ENCODE measurements at regions not wholly inside any gene's neighbourhood (a gene's known extent, or its start where the extent isn't known, plus 50 kb on each side); places are given as distances from the start of the nearest gene placed in this dataset.

- no peak for TF ChIP-seq CTCF (conservative IDR thresholded peaks at IDR 0.05; ENCODE audit: low read depth, low read length)
- no peak overlapping the region for H3K27ac ChIP-seq
- H3K27me3 ChIP-seq (ENCODE audit: insufficient read depth, low read depth), result no peaks in the 10 kb centered on the region
- H4K20me1 ChIP-seq (ENCODE audit: insufficient read depth), result no peaks in the 10 kb centered on the region
- no peak overlapping the region for H3K9ac ChIP-seq
- peaks cover 21% of the 10 kb centered on the region for H3K4me1 ChIP-seq (ENCODE audit: low read depth, poor library complexity, severe bottlenecking)
- H3K4me3 ChIP-seq (IDR thresholded peaks at IDR 0.05; ENCODE audit: insufficient read depth, low read depth, low read length), result no peak overlapping the region
- no peaks in the 10 kb centered on the region for H3K36me3 ChIP-seq (ENCODE audit: insufficient read depth)
- no peak overlapping the region for H2AFZ ChIP-seq (ENCODE audit: low read depth)
- H3K79me2 ChIP-seq (ENCODE audit: insufficient read depth, low read depth), result no peaks in the 10 kb centered on the region
- H3K4me2 ChIP-seq, result no peak overlapping the region
Measured at GRCh38 chr14:43043850-43044249, 1437.2 kb downstream of the LRFN5 start.

- TF ChIP-seq CTCF (conservative IDR thresholded peaks at IDR 0.05; ENCODE audit: low read depth, low read length), result no peak
- Histone ChIP-seq H3K9ac (no peak overlapping the region), H3K36me3 (ENCODE audit: insufficient read depth) (no peaks in the 10 kb centered on the region), H2AFZ (ENCODE audit: low read depth) (peak overlapping the region; percentile 34; the same call in 1 of the 2 replicates), H3K4me1 (ENCODE audit: low read depth, poor library complexity, severe bottlenecking) (peaks cover 21% of the 10 kb centered on the region), H3K4me3 (IDR thresholded peaks at IDR 0.05; ENCODE audit: insufficient read depth, low read depth, low read length) (no peak overlapping the region), H4K20me1 (ENCODE audit: insufficient read depth) (no peaks in the 10 kb centered on the region), H3K27ac (peak overlapping the region; percentile 11; the same call in 1 of the 2 replicates), H3K79me2 (ENCODE audit: insufficient read depth, low read depth) (no peaks in the 10 kb centered on the region), H3K4me2 (peak overlapping the region; percentile 78), H3K27me3 (ENCODE audit: insufficient read depth, low read depth) (no peaks in the 10 kb centered on the region)
Measured at GRCh38 chr14:43042408-43042807, 1435.7 kb downstream of the LRFN5 start.

- Histone ChIP-seq H3K79me2 (ENCODE audit: insufficient read depth, low read depth) (no peaks in the 10 kb centered on the region), H3K27me3 (ENCODE audit: insufficient read depth, low read depth) (no peaks in the 10 kb centered on the region), H3K27ac (peak overlapping the region; percentile 11; the same call in 1 of the 2 replicates), H4K20me1 (ENCODE audit: insufficient read depth) (no peaks in the 10 kb centered on the region), H3K36me3 (ENCODE audit: insufficient read depth) (no peaks in the 10 kb centered on the region), H2AFZ (ENCODE audit: low read depth) (peak overlapping the region; percentile 34; the same call in 1 of the 2 replicates), H3K4me2 (peak overlapping the region; percentile 78), H3K4me3 (IDR thresholded peaks at IDR 0.05; ENCODE audit: insufficient read depth, low read depth, low read length) (no peak overlapping the region), H3K4me1 (ENCODE audit: low read depth, poor library complexity, severe bottlenecking) (peaks cover 21% of the 10 kb centered on the region), H3K9ac (no peak overlapping the region)
- TF ChIP-seq CTCF (conservative IDR thresholded peaks at IDR 0.05; ENCODE audit: low read depth, low read length), result no peak
Measured at GRCh38 chr14:43041976-43042375, 1435.3 kb downstream of the LRFN5 start.

GRCh38 chr14:43041207-43041606 is 1434.5 kb downstream of the LRFN5 start:
- Histone ChIP-seq H4K20me1 (ENCODE audit: insufficient read depth) (no peaks in the 10 kb centered on the region), H3K27ac (no peak overlapping the region), H3K27me3 (ENCODE audit: insufficient read depth, low read depth) (no peaks in the 10 kb centered on the region), H2AFZ (ENCODE audit: low read depth) (no peak overlapping the region), H3K4me2 (no peak overlapping the region), H3K9ac (no peak overlapping the region), H3K4me1 (ENCODE audit: low read depth, poor library complexity, severe bottlenecking) (peaks cover 21% of the 10 kb centered on the region), H3K4me3 (IDR thresholded peaks at IDR 0.05; ENCODE audit: insufficient read depth, low read depth, low read length) (no peak overlapping the region), H3K79me2 (ENCODE audit: insufficient read depth, low read depth) (no peaks in the 10 kb centered on the region), H3K36me3 (ENCODE audit: insufficient read depth) (no peaks in the 10 kb centered on the region)
- no peak for TF ChIP-seq CTCF (conservative IDR thresholded peaks at IDR 0.05; ENCODE audit: low read depth, low read length)

Measured in KMS-11 (cell line).